ENCODE measurements at regions not wholly inside any gene's neighbourhood (a gene's known extent, or its start where the extent isn't known, plus 50 kb on each side); places are given as distances from the start of the nearest gene placed in this dataset.
A peak's percentile ranks its signal among the peaks of the same experiment; 100 is the strongest.

- Histone ChIP-seq H3K27ac (ENCODE audit: low read depth, low read length) (no peak overlapping the region), H3K56ac (replicated peaks; ENCODE audit: insufficient read length, low read depth, low read length) (no peak overlapping the region), H3K4me3 (ENCODE audit: extremely low read depth in 1 of 4, insufficient read depth in 2 of 4, low read depth in 3 of 4, low read length in 4 of 4) (no peak overlapping the region), H3K14ac (ENCODE audit: insufficient read length) (no peak overlapping the region), H2BK15ac (ENCODE audit: low read length) (no peak overlapping the region), H2BK20ac (ENCODE audit: low read length) (peak overlapping the region; percentile 87; the same call in 1 of the 2 replicates), H2BK12ac (ENCODE audit: low read depth, low read length) (no peak overlapping the region), H3K23me2 (ENCODE audit: low read depth, low read length) (no peaks in the 10 kb centered on the region), H3K79me2 (ENCODE audit: control insufficient read depth in 1 of 2, insufficient read depth in 2 of 2, low read length in 2 of 2) (no peaks in the 10 kb centered on the region), H4K91ac (replicated peaks; ENCODE audit: insufficient read length, low read length) (no peak overlapping the region), H4K8ac (ENCODE audit: extremely low read depth, insufficient read depth, low read length) (no peak overlapping the region), H3K9ac (replicated peaks in 1 of 4; ENCODE audit: extremely low read depth in 1 of 4, low read depth in 3 of 4, low read length in 3 of 4) (no peak overlapping the region), H2AFZ (ENCODE audit: low read length) (no peak overlapping the region), H3K36me3 (ENCODE audit: control insufficient read depth in 2 of 4, insufficient read depth in 4 of 4, low read length in 3 of 4) (no peaks in the 10 kb centered on the region), H3K18ac (ENCODE audit: extremely low read depth, low read length) (no peak overlapping the region; the same call in 1 of the 2 replicates), H4K20me1 (replicated peaks in 1 of 2; ENCODE audit: control insufficient read depth in 1 of 2, insufficient read depth in 2 of 2, low read length in 2 of 2) (no peaks in the 10 kb centered on the region), H2AK5ac (ENCODE audit: low read depth, low read length) (no peak overlapping the region; the same call in 1 of the 2 replicates), H2BK120ac (replicated peaks; ENCODE audit: low read depth, low read length) (no peak overlapping the region), H3K79me1 (ENCODE audit: low read depth, low read length) (no peaks in the 10 kb centered on the region), H4K5ac (ENCODE audit: insufficient read length, low read depth, low read length) (no peak overlapping the region), H3K4me1 (replicated peaks in 1 of 4; ENCODE audit: control insufficient read depth in 3 of 4, insufficient read depth in 4 of 4, low read length in 3 of 4) (peaks cover 4 to 17% (median 9%) of the 10 kb centered on the region in 4 experiments; a peak in 4 of 7 replicates), H3K4me2 (ENCODE audit: insufficient read depth in 1 of 2, low read depth in 2 of 2, low read length in 2 of 2) (no peak overlapping the region), H3K4ac (replicated peaks; ENCODE audit: insufficient read length, low read depth, low read length) (no peak overlapping the region), H3K23ac (ENCODE audit: insufficient read length) (no peak overlapping the region), H3K9me3 (ENCODE audit: insufficient read depth in 2 of 2, low read depth in 1 of 2, low read length in 1 of 2) (no peaks in the 10 kb centered on the region), H3K27me3 (replicated peaks in 1 of 4; ENCODE audit: control insufficient read depth in 3 of 4, extremely low read depth in 1 of 4, insufficient read depth in 3 of 4, low read length in 3 of 4) (no peaks in the 10 kb centered on the region), H2BK5ac (ENCODE audit: low read depth, low read length) (no peak overlapping the region)
- no peak for DNase-seq (ENCODE audit: low read depth in 1 of 2, low spot score in 2 of 2)
- POLR2A ChIA-PET (ENCODE audit: partially characterized antibody) = interaction anchor here (1.3 to 2.5 kb wide), 2 partner anchors 22 to 125 kb away, joined by 4 to 12 read pairs; no protein-coding TSS in a partner anchor
- WGBS, 2 experiments (ENCODE audit: extremely low coverage in 1 of 2, insufficient coverage in 1 of 2, insufficient read length in 1 of 2, insufficient replicate concordance in 2 of 2, low coverage in 1 of 2, low lambda C conversion rate in 2 of 2, missing lambda C conversion rate in 1 of 2) = 93% methylated on average over 1 of the region's 1 CpG; no CpG with 5 or more reads in 1 of the 2 experiments
- FAIRE-seq = no peak
- CTCF ChIA-PET (ENCODE audit: partially characterized antibody) = interaction anchor here (0.6 to 10.4 kb wide), 5 partner anchors 11 to 808 kb away, joined by 3 to 145 read pairs (median 3); partner anchors contain the start of gene IL6
- TF ChIP-seq CBX8 (IDR thresholded peaks at IDR 0.05; ENCODE audit: borderline replicate concordance, low read depth, low read length) = no peak
Measured at GRCh38 chr7:22584179-22584578, 84.2 kb upstream of the STEAP1B start.
